Retinal pigment epithelial cell (primary cell): ENCODE measurements at regions not wholly inside any gene's neighbourhood (a gene's known extent, or its start where the extent isn't known, plus 50 kb on each side); places are given as distances from the start of the nearest gene placed in this dataset.

ENCODE experiments used
- DNase-seq: peaks from one replicate; pipeline ENCODE4 v3.0.0-alpha.2; 2010; ENCODE audit warnings: low read depth
- H3K4me3 ChIP-seq: 2 replicates; pipeline ENCODE4 v1.5.1; 2011; ENCODE audit warnings: mild to moderate bottlenecking, low read length, control low read depth, moderate library complexity
- TF ChIP-seq, protein P1 (sequence below): conservative IDR thresholded peaks from 2 replicates; pipeline ENCODE4 v1.5.1; 2011; ENCODE audit warnings: low read depth, low read length, control low read depth, inconsistent platforms

GRCh38 chr15:46773016-46773415, 944.3 kb upstream of the SEMA6D start:
- H3K4me3 ChIP-seq = no peak overlapping the region
- no peak for DNase-seq
- TF ChIP-seq, protein P1, sequence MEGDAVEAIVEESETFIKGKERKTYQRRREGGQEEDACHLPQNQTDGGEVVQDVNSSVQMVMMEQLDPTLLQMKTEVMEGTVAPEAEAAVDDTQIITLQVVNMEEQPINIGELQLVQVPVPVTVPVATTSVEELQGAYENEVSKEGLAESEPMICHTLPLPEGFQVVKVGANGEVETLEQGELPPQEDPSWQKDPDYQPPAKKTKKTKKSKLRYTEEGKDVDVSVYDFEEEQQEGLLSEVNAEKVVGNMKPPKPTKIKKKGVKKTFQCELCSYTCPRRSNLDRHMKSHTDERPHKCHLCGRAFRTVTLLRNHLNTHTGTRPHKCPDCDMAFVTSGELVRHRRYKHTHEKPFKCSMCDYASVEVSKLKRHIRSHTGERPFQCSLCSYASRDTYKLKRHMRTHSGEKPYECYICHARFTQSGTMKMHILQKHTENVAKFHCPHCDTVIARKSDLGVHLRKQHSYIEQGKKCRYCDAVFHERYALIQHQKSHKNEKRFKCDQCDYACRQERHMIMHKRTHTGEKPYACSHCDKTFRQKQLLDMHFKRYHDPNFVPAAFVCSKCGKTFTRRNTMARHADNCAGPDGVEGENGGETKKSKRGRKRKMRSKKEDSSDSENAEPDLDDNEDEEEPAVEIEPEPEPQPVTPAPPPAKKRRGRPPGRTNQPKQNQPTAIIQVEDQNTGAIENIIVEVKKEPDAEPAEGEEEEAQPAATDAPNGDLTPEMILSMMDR = no peak

GRCh38 chr15:46778876-46779275, 938.4 kb upstream of the SEMA6D start:
- TF ChIP-seq, protein P1 = no peak
- no peak for DNase-seq
- H3K4me3 ChIP-seq = no peak overlapping the region

- TF ChIP-seq, protein P1 = no peak
- DNase-seq = no peak
Measured at GRCh38 chr15:46786590-46787285, 930.6 kb upstream of the SEMA6D start.

GRCh38 chr15:46795685-46796084, 921.6 kb upstream of the SEMA6D start:
- TF ChIP-seq, protein P1 = no peak

More at GRCh38 chr15:46786590-46787285, 930.6 kb upstream of the SEMA6D start:
- H3K4me3 ChIP-seq = no peak overlapping the region

DNA sequence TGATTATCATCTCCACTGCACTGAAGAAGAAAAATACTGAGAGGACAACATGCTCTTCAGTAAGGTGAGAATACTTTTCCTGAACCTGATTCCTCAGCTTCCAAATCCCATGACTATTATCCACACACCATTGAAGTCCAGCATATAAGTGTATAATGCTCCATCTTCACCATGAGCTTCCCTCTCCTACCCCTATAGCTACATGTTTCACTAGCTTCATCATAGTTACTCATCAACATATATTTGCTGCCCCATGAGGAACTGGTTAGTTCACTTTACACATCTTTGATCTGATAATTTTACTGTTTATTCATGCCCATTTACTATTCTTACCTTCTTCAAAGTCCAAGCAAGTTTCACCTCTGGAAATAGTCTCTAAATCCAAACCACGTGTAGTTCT, 908.5 kb upstream of the SEMA6D start:
- TF ChIP-seq, protein P1 = no peak
- no peak overlapping the region for H3K4me3 ChIP-seq

More at GRCh38 chr15:46795685-46796084, 921.6 kb upstream of the SEMA6D start:
- H3K4me3 ChIP-seq = no peak overlapping the region
- DNase-seq = no peak

DNA sequence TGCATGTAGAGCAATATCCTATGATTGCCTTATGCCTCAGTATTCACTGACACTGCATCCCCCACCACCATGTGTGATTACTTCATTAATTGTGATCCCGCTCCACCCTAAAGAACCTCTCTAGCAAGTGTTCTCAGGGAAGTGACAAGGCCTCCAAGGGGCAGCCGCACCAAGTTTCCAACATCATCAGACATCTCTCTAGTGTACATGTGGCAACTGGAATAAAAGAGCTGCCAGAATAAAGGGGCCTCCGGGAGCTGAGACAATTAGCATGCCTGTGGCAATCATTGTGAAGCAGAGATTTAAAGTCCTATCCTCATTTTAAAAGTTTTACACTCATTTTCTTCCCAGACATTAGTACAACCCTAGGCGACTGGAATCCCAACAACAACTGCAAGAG, 902.1 kb upstream of the SEMA6D start:
- no peak overlapping the region for H3K4me3 ChIP-seq
- no peak for DNase-seq
- TF ChIP-seq, protein P1 = no peak

More for the DNA sequence above, 908.5 kb upstream of the SEMA6D start:
- DNase-seq = no peak

DNA sequence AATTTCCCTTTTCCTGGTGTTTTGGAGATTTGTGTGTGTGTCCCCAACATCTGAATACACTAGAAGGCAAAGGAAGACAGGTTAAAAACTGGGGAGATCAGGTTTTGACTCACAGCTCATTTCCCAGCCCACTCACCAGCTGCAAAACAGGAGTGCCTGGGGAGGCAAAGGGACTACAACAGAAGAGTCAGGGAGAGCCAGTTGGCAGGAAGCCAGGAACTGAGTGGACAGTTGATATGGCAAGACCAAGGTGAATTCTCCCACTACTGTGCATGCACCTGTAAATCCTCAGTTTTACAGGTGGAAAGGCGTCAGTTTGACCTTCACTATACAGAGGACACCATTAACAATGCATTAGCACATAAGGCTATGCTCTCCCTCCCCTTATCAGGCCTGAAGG, 901.5 kb upstream of the SEMA6D start:
- H3K4me3 ChIP-seq = no peak overlapping the region
- TF ChIP-seq, protein P1 = no peak
- DNase-seq = no peak
